GM10248 (cell line): ENCODE measurements at regions not wholly inside any gene's neighbourhood (a gene's known extent, or its start where the extent isn't known, plus 50 kb on each side); places are given as distances from the start of the nearest gene placed in this dataset.

ENCODE experiments used
- CTCF ChIA-PET: fragments of 300-600 bp; sonication (Branson Sonifier 250); formaldehyde crosslinking; extraction: SDS; loops from one replicate; lab custom pipeline; 2021; ENCODE audit warnings: antibody characterized with exemption; lab: Yijun Ruan, JAX
- POLR2A ChIA-PET: fragments of 350-650 bp; sonication (Branson Sonifier 250); formaldehyde crosslinking; extraction: SDS; loops from one replicate; lab custom pipeline; 2020; ENCODE audit warnings: antibody characterized with exemption; lab: Yijun Ruan, JAX
- DNase-seq: peaks from one replicate; pipeline ENCODE4 v3.0.0; 2012; ENCODE audit errors: extremely low spot score
- TF ChIP-seq, protein P1 (sequence below): IDR thresholded peaks from 2 replicates; pipeline ENCODE4 v1.5.1; 2012; ENCODE audit warnings: mild to moderate bottlenecking, low read depth; ENCODE audit errors: extremely low read depth, missing control alignments, control extremely low read depth

DNA sequence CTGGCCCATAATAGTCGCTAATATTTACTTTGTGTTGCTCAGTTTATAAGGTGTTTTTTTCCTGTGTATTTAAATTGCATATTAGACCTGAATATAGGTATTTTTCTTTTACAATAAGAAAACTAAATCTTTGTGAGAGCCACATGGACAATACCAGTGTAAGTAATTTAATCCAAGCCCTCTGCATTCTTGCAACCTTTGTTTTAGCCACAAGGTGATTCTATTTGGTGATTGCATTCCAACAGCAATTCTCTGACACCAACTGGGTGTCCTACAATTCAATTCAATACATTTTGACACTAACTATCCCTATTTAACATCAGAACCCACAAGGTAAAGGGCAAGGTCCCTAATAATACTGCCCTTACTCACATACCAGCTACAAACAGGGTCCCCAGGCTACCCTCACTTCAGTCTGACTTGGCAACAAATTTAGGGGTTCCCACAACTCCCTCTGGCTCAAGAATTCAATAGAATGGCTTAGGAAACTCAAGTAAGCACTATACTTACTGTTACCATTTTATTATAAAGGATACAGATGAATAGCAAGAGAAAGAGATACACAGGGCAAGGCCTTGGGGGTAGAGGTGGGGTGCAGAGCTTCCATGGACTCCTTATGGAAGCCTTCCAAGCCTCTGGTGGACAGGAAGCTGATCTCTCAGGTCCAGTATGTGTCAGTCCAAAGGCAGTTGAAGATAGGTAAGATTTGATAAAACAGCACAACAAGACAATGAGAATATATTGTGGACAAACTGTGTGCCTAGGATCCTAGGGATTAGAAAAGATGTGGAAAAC lies 169.3 kb downstream of the CD83 start:
- CTCF ChIA-PET: interaction anchor here (1.2 to 1.4 kb wide), 2 partner anchors 36 to 61 kb away, joined by 3 read pairs; no protein-coding TSS in a partner anchor
- POLR2A ChIA-PET: no interaction called here
- TF ChIP-seq, protein P1, sequence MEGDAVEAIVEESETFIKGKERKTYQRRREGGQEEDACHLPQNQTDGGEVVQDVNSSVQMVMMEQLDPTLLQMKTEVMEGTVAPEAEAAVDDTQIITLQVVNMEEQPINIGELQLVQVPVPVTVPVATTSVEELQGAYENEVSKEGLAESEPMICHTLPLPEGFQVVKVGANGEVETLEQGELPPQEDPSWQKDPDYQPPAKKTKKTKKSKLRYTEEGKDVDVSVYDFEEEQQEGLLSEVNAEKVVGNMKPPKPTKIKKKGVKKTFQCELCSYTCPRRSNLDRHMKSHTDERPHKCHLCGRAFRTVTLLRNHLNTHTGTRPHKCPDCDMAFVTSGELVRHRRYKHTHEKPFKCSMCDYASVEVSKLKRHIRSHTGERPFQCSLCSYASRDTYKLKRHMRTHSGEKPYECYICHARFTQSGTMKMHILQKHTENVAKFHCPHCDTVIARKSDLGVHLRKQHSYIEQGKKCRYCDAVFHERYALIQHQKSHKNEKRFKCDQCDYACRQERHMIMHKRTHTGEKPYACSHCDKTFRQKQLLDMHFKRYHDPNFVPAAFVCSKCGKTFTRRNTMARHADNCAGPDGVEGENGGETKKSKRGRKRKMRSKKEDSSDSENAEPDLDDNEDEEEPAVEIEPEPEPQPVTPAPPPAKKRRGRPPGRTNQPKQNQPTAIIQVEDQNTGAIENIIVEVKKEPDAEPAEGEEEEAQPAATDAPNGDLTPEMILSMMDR: no peak
- no peak for DNase-seq

DNA sequence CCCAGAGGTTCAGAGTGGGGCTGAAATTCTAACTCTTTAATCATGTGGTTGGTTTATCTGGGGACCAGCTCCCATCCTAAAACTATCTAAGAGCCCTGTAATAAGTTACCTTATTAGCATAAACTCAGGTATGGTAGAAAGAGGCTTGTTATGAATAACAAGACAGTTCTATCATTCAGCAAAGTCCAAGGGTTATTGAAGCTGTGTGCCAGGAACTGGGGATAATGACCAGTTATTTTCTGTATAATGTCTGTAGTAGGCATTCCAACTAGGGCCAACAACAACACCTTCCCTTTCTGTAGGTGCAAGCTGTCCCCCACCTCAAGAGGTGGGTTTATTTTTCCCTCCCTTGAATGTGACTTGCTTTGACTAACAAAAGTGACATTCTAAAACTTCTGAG lies 170.1 kb downstream of the CD83 start:
- ChIA-PET POLR2A (no interaction called here), CTCF (interaction anchor here (1.5 kb wide), 1 partner anchor 22 kb away, joined by 4 read pairs; no protein-coding TSS in a partner anchor)
- TF ChIP-seq, protein P1: no peak
- no peak for DNase-seq

DNA sequence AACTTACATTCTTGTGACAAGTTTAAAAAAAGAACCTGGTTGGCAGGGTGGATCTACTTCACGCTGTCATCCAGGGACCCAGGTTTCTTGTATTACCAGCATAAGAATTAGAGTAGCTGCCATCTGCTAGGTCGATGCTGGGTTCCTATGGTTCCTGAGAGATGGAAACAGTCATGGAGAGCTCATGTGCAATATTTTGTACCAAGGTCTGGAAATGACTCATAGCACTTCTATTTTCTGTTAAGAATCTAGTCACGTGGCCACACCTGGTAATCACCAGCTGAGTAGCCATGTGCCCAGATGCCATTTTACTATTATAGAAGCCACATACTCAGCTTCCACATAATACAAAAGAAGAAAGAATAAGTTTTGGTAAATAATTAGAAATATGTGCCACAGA lies 171.3 kb downstream of the CD83 start:
- TF ChIP-seq, protein P1: no peak
- no peak for DNase-seq
- ChIA-PET CTCF (interaction anchor here (1.5 kb wide), 1 partner anchor 20 kb away, joined by 4 read pairs; no protein-coding TSS in a partner anchor), POLR2A (no interaction called here)

DNA sequence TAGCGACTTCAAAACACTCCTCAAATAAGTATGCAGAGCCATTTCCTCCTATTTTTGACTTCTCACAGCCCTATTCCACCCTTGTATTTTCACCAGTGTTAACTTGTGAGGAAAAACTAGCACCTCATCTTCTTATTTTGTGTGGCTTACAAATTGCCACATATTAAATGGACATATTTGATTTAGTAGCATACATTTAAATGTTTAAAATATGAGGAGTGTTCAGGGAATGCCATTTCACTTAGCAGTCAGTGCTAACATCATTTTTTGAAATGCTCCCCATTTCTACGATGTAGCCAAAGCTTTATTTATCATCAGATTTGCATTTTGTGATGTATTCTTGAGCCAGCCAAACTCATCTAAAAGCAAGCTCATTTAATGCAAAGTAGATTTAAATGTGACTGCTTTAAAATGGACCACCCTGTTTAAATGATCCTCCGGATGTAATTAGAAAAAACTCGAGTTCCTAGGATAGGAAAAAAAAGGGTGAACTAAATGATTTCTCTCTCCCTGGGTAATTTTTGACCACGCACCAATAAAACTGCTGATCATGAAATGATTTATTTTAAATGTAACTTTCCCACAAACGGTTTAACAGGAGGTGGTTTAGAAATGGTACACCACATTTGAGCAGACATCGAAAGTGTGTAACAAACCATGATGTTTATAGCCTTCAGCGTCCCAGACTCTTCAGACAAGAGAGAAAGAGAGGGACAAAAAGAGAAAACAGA lies 172.6 kb downstream of the CD83 start:
- CTCF ChIA-PET: interaction anchor here (0.8 to 1.4 kb wide), 2 partner anchors 20 to 27 kb away, joined by 3 read pairs; no protein-coding TSS in a partner anchor
- TF ChIP-seq, protein P1: no peak
- POLR2A ChIA-PET: interaction anchor here (0.6 kb wide), 1 partner anchor 1056 kb away, joined by 3 read pairs; no protein-coding TSS in a partner anchor
- no peak for DNase-seq

DNA sequence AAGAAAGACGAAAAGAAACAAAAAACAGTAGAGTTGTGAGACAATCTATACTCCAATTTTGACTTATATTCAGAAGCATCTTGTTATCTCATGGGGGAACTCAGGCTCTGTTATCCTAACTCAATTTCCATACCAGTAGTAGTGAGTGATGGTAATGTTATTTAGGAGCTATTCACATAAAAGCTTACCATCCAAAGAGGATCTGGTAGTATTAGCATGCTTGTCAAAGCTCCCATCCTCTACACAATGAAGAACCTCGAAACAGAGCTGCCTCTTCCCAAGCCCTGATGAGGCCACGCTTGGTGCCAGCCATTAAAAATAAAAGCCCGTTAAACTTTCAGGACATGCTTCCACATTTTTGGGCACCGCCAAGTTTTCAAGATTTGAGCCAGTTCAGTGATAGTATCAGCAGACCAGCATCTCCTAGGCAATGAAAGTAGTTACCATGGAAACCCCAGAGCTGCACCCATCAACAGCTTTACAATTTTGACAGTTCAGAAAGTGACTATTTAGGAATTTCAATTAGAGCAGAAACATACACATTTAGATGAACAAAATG lies 173.3 kb downstream of the CD83 start:
- ChIA-PET CTCF (interaction anchor here (0.8 to 1.4 kb wide), 2 partner anchors 19 to 26 kb away, joined by 3 read pairs; no protein-coding TSS in a partner anchor), POLR2A (interaction anchor here (0.6 kb wide), 1 partner anchor 1055 kb away, joined by 3 read pairs; no protein-coding TSS in a partner anchor)
- TF ChIP-seq, protein P1: no peak
- DNase-seq: no peak

DNA sequence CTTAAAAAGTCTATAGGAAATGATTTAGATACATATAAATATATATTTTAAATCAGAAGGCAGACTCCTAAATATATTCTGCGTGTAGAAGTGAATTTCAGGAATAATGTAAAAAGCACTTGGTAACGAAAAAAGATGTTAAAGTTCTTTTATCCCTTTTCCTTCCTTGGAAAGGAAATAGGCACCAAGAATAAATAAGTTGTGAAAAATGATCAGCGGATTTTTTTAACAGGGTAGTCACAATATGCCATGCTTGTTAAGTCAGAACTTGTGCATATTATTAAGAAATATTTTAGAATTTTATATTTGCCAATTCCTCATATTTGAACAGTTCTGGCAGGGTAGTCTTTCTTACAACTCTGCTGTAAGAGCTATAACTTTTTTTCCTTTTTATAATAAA lies 173.8 kb downstream of the CD83 start:
- TF ChIP-seq, protein P1: no peak
- DNase-seq: no peak
- ChIA-PET CTCF (no interaction called here), POLR2A (no interaction called here)
